ENCODE measurements at regions not wholly inside any gene's neighbourhood (a gene's known extent, or its start where the extent isn't known, plus 50 kb on each side); places are given as distances from the start of the nearest gene placed in this dataset.

DNA sequence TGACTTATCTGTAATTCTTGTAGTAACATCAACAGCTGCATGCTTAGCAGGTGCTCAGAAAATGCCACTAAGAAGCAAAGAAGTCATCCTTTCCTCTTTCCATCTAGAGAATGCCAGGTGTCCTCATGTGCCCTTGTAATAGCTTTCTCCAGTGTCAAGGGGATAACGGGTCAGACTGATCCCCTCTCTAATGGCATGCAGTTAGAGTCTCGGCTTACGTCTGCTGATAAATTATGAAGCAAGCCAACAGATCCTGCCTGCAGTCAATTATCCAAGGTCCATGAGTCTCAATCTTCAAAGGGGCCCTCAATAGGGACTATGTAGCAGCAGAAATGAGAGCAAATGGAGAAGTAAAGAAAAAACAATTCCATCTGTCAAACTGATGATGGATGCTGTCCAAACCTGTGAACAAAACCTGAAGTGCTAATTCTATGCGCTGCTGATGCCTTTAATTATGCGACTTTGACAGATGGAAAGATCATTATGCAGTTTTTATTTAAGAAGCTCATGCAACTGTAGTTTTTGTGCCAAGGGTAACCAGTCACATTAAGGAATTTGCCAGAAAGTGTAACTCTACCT is 162.8 kb upstream of the PEX5L start:
- FAIRE-seq, result no peak
- 49% methylated on average over 5 of the region's 5 CpGs for WGBS (ENCODE audit: insufficient coverage, insufficient replicate concordance, low lambda C conversion rate, missing lambda C conversion rate)
- SMC1A ChIA-PET (ENCODE audit: uncharacterized antibody, unreplicated experiment), result interaction anchor here (1.7 to 2.4 kb wide), 3 partner anchors 9 to 270 kb away, joined by 3 to 8 read pairs (median 5); no protein-coding TSS in a partner anchor
- RAD21 ChIA-PET (ENCODE audit: unreplicated experiment), result no interaction called here
- H3K79me2 ChIP-seq (ENCODE audit: control insufficient read depth, insufficient read depth, low read length), result no peaks in the 10 kb centered on the region
- CTCF ChIA-PET, result interaction anchor here (0.6 to 0.8 kb wide), 2 partner anchors 21 to 34 kb away, joined by 3 to 4 read pairs; no protein-coding TSS in a partner anchor
- H3K36me3 ChIP-seq (ENCODE audit: control insufficient read depth in 2 of 2, insufficient read depth in 2 of 2, low read length in 1 of 2), result no peaks in the 10 kb centered on the region
- H3K4me1 ChIP-seq (ENCODE audit: control insufficient read depth, insufficient read depth, low read length), result no peaks in the 10 kb centered on the region
- ATAC-seq, result no peak
- POLR2A ChIA-PET, result interaction anchor here (0.5 kb wide), 1 partner anchor 239 kb away, joined by 3 read pairs; no protein-coding TSS in a partner anchor
- TF ChIP-seq PAX5 (IDR thresholded peaks at IDR 0.05; ENCODE audit: borderline replicate concordance, low read depth, low read length) (no peak), HDAC2 (IDR thresholded peaks at IDR 0.05) (no peak), ETV6 (conservative IDR thresholded peaks at IDR 0.05 in 1 of 2, IDR thresholded peaks at IDR 0.05 in 1 of 2; ENCODE audit: borderline replicate concordance in 1 of 2, low read depth in 1 of 2) (no peak), CEBPB (IDR thresholded peaks at IDR 0.05; ENCODE audit: borderline replicate concordance in 1 of 2, low read depth in 2 of 2, low read length in 2 of 2) (no peak), TAF1 (IDR thresholded peaks at IDR 0.05; ENCODE audit: borderline replicate concordance, low read depth, low read length) (no peak), SMAD5 (IDR thresholded peaks at IDR 0.05; ENCODE audit: low read depth) (no peak), SMARCA5 (IDR thresholded peaks at IDR 0.05) (no peak), HCFC1 (IDR thresholded peaks at IDR 0.05; ENCODE audit: low read length) (no peak)
- TF ChIP-seq, protein P1, sequence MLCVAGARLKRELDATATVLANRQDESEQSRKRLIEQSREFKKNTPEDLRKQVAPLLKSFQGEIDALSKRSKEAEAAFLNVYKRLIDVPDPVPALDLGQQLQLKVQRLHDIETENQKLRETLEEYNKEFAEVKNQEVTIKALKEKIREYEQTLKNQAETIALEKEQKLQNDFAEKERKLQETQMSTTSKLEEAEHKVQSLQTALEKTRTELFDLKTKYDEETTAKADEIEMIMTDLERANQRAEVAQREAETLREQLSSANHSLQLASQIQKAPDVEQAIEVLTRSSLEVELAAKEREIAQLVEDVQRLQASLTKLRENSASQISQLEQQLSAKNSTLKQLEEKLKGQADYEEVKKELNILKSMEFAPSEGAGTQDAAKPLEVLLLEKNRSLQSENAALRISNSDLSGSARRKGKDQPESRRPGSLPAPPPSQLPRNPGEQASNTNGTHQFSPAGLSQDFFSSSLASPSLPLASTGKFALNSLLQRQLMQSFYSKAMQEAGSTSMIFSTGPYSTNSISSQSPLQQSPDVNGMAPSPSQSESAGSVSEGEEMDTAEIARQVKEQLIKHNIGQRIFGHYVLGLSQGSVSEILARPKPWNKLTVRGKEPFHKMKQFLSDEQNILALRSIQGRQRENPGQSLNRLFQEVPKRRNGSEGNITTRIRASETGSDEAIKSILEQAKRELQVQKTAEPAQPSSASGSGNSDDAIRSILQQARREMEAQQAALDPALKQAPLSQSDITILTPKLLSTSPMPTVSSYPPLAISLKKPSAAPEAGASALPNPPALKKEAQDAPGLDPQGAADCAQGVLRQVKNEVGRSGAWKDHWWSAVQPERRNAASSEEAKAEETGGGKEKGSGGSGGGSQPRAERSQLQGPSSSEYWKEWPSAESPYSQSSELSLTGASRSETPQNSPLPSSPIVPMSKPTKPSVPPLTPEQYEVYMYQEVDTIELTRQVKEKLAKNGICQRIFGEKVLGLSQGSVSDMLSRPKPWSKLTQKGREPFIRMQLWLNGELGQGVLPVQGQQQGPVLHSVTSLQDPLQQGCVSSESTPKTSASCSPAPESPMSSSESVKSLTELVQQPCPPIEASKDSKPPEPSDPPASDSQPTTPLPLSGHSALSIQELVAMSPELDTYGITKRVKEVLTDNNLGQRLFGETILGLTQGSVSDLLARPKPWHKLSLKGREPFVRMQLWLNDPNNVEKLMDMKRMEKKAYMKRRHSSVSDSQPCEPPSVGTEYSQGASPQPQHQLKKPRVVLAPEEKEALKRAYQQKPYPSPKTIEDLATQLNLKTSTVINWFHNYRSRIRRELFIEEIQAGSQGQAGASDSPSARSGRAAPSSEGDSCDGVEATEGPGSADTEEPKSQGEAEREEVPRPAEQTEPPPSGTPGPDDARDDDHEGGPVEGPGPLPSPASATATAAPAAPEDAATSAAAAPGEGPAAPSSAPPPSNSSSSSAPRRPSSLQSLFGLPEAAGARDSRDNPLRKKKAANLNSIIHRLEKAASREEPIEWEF (IDR thresholded peaks at IDR 0.05; ENCODE audit: insufficient replicate concordance, low read depth, low read length), result no peak
- TF ChIP-seq, protein P2, sequence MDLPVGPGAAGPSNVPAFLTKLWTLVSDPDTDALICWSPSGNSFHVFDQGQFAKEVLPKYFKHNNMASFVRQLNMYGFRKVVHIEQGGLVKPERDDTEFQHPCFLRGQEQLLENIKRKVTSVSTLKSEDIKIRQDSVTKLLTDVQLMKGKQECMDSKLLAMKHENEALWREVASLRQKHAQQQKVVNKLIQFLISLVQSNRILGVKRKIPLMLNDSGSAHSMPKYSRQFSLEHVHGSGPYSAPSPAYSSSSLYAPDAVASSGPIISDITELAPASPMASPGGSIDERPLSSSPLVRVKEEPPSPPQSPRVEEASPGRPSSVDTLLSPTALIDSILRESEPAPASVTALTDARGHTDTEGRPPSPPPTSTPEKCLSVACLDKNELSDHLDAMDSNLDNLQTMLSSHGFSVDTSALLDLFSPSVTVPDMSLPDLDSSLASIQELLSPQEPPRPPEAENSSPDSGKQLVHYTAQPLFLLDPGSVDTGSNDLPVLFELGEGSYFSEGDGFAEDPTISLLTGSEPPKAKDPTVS (IDR thresholded peaks at IDR 0.05; ENCODE audit: low read depth, low read length), result no peak
- no peak overlapping the region for H3K27ac ChIP-seq (ENCODE audit: control insufficient read depth, insufficient read depth)
- no peaks in the 10 kb centered on the region for H4K20me1 ChIP-seq (ENCODE audit: control insufficient read depth, insufficient read depth)
- H3K4me3 ChIP-seq, result no peak overlapping the region
- H2AFZ ChIP-seq (ENCODE audit: control insufficient read depth, low read depth, low read length), result no peak overlapping the region
- no peak overlapping the region for H3K9ac ChIP-seq (ENCODE audit: control insufficient read depth, insufficient read depth, low read length)
- in situ Hi-C loops (cut with MboI) (no loop called here), intact Hi-C loops (cut with micrococcal nuclease; ENCODE audit: unreplicated experiment) (no loop called here)
- H3K27me3 ChIP-seq (replicated peaks in 1 of 2; ENCODE audit: control insufficient read depth in 2 of 2, insufficient read depth in 2 of 2, low read length in 1 of 2), result no peaks in the 10 kb centered on the region
- no TSS peak for BruUV-seq (replicated peaks)
- no peak for DNase-seq (ENCODE audit: low read depth, low spot score)
- H3K9me3 ChIP-seq (replicated peaks; ENCODE audit: control insufficient read depth, insufficient read depth, low read length), result no peaks in the 10 kb centered on the region
- no peak overlapping the region for H3K4me2 ChIP-seq (ENCODE audit: control insufficient read depth, insufficient read depth)

All from GM12878 (cell line).